ENCODE measurements at regions not wholly inside any gene's neighbourhood (a gene's known extent, or its start where the extent isn't known, plus 50 kb on each side); places are given as distances from the start of the nearest gene placed in this dataset.
"Not testable (repeated sequence)": the region's sequence is repeated elsewhere in the genome, so short reads cannot be mapped to it uniquely, and the experiment has no call there.

GRCh38 chr1:120238867-120239266 lies 62.5 kb upstream of the SEC22B start:
- DNase-seq (ENCODE audit: low read depth), result not testable (repeated sequence)

- DNase-seq (ENCODE audit: low read depth), result not testable (repeated sequence)
These were observed 57.3 kb upstream of the SEC22B start for GRCh38 chr1:120233661-120234018.

DNA sequence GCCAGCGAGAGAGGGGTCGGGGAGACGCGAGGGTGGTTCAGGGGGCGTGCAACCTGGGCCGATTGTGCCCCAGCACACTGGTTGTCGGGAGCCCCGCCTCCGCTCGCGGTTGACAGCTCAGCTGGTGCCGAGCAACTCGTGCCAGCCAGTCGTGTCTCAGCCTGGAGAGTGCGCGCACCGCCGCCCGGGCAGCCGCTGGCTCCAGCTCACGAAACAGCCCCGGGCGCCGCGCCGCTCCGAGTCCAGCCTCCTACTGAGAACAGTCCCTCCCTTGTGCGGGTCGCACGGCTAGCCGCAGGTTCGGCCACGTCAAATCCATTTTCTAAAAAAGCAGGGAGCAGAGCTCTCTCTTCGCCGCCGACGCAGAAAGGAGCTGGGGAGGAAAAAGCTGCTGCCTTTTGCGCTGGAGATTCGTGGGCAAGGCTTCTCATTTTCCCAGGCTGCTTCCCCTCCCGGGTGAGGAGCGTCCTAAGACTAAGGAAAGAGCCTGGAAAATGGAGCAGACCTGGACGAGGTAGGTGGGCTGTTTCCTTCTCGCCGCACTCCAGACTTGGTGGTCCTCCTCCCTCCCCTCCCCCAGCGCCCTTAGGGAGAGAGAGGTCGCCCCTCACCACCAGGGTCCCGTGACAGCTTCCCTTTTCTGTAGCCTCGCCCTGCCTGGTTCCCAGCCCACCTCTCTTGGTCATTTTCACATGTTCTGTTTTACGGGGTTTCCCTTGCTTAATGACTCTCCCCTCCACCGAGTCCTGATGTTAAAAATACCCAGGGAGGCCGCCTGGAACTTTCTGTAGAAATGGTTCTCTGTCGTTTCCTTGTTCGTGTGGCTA lies 56.7 kb upstream of the SEC22B start:
- not testable (repeated sequence) for DNase-seq (ENCODE audit: low read depth)

- not testable (repeated sequence) for DNase-seq (ENCODE audit: low read depth)
These were observed 53.5 kb upstream of the SEC22B start for GRCh38 chr1:120229835-120230234.

Data from M059J (cell line).